ENCODE measurements at regions not wholly inside any gene's neighbourhood (a gene's known extent, or its start where the extent isn't known, plus 50 kb on each side); places are given as distances from the start of the nearest gene placed in this dataset.
"Not testable (repeated sequence)": the region's sequence is repeated elsewhere in the genome, so short reads cannot be mapped to it uniquely, and the experiment has no call there.

GRCh38 chr15:67937153-67937761 is 97.4 kb upstream of the RNU6-1 start:
- H3K4me1 Mint-ChIP-seq, result peaks cover 14% of the 10 kb centered on the region
- no peaks in the 10 kb centered on the region for H3K36me3 Mint-ChIP-seq
- H3K4me1 ChIP-seq (ENCODE audit: control insufficient read depth in 1 of 2, insufficient read depth in 2 of 2, low read length in 2 of 2), result peaks cover 4% of the 10 kb centered on the region in 2 donors
- no peak overlapping the region for H3K4me3 ChIP-seq (replicated peaks in 1 of 3; ENCODE audit: low read depth in 2 of 3, low read length in 3 of 3)
- H3K9ac ChIP-seq (ENCODE audit: insufficient read depth, low read length, poor library complexity, severe bottlenecking), result no peak overlapping the region
- no peak overlapping the region for H3K4me2 ChIP-seq (replicated peaks; ENCODE audit: extremely low read depth, low read length, poor library complexity, severe bottlenecking)
- intact Hi-C loops (cut with micrococcal nuclease), result no loop called here
- H3K27me3 Mint-ChIP-seq (ENCODE audit: low read depth in 3 of 3), result peaks cover 0 to 2% (median 0%) of the 10 kb centered on the region in 3 donors
- 100% methylated on average over 1 of the region's 3 CpGs for WGBS (ENCODE audit: insufficient coverage)
- no peaks in the 10 kb centered on the region for H4K20me1 ChIP-seq (ENCODE audit: insufficient read depth, low read length)
- H3K4me3 Mint-ChIP-seq, result no peak overlapping the region
- no peak overlapping the region for H3K27ac ChIP-seq (ENCODE audit: low read depth in 1 of 2, low read length in 2 of 2)
- no peaks in the 10 kb centered on the region for H3K9me3 ChIP-seq (replicated peaks in 1 of 2; ENCODE audit: control insufficient read depth in 1 of 2, insufficient read depth in 1 of 2, low read length in 2 of 2)
- no peaks in the 10 kb centered on the region for H3K36me3 ChIP-seq (replicated peaks in 1 of 2; ENCODE audit: control insufficient read depth in 1 of 2, insufficient read depth in 2 of 2, low read length in 2 of 2)
- no peaks in the 10 kb centered on the region for H3K27me3 ChIP-seq (ENCODE audit: control insufficient read depth in 2 of 2, insufficient read depth in 2 of 2, low read length in 2 of 2)
- TF ChIP-seq CTCF (IDR thresholded peaks at IDR 0.05), result no peak
- no peak overlapping the region for H3K27ac Mint-ChIP-seq
- no peaks in the 10 kb centered on the region for H3K79me2 ChIP-seq (ENCODE audit: insufficient read depth, low read length)
- no peak for DNase-seq
- no peak overlapping the region for H2AFZ ChIP-seq (ENCODE audit: insufficient read depth, low read depth, low read length, poor library complexity, severe bottlenecking)
- peaks cover 0 to 4% (median 0%) of the 10 kb centered on the region in 7 donors for H3K9me3 Mint-ChIP-seq

GRCh38 chr15:67939179-67939578 is 99.3 kb upstream of the RNU6-1 start:
- H3K9ac ChIP-seq (ENCODE audit: insufficient read depth, low read length, poor library complexity, severe bottlenecking); H3K9me3 ChIP-seq (replicated peaks in 1 of 2; ENCODE audit: control insufficient read depth in 1 of 2, insufficient read depth in 1 of 2, low read length in 2 of 2); H3K36me3 Mint-ChIP-seq; H3K36me3 ChIP-seq (replicated peaks in 1 of 2; ENCODE audit: control insufficient read depth in 1 of 2, insufficient read depth in 2 of 2, low read length in 2 of 2); H3K79me2 ChIP-seq (ENCODE audit: insufficient read depth, low read length); H3K27me3 ChIP-seq (ENCODE audit: control insufficient read depth in 2 of 2, insufficient read depth in 2 of 2, low read length in 2 of 2); H2AFZ ChIP-seq (ENCODE audit: insufficient read depth, low read depth, low read length, poor library complexity, severe bottlenecking); DNase-seq; H3K27ac Mint-ChIP-seq; H3K9me3 Mint-ChIP-seq; H3K4me1 ChIP-seq (ENCODE audit: control insufficient read depth in 1 of 2, insufficient read depth in 2 of 2, low read length in 2 of 2); H3K4me3 ChIP-seq (replicated peaks in 1 of 3; ENCODE audit: low read depth in 2 of 3, low read length in 3 of 3); H4K20me1 ChIP-seq (ENCODE audit: insufficient read depth, low read length); H3K4me2 ChIP-seq (replicated peaks; ENCODE audit: extremely low read depth, low read length, poor library complexity, severe bottlenecking); intact Hi-C loops (cut with micrococcal nuclease); H3K27ac ChIP-seq (ENCODE audit: low read depth in 1 of 2, low read length in 2 of 2); H3K27me3 Mint-ChIP-seq (ENCODE audit: low read depth in 3 of 3); H3K4me3 Mint-ChIP-seq: not testable (repeated sequence)
- H3K4me1 Mint-ChIP-seq, result peaks cover 11% of the 10 kb centered on the region
- WGBS (ENCODE audit: insufficient coverage), result no CpG with 5 or more reads among the region's 5 CpGs

- not testable (repeated sequence) for H3K4me1 Mint-ChIP-seq; H3K4me3 ChIP-seq (replicated peaks in 1 of 3; ENCODE audit: low read depth in 2 of 3, low read length in 3 of 3); H3K79me2 ChIP-seq (ENCODE audit: insufficient read depth, low read length); H3K4me1 ChIP-seq (ENCODE audit: control insufficient read depth in 1 of 2, insufficient read depth in 2 of 2, low read length in 2 of 2); H3K9ac ChIP-seq (ENCODE audit: insufficient read depth, low read length, poor library complexity, severe bottlenecking); H3K27me3 ChIP-seq (ENCODE audit: control insufficient read depth in 2 of 2, insufficient read depth in 2 of 2, low read length in 2 of 2); H3K9me3 Mint-ChIP-seq; DNase-seq; H3K36me3 Mint-ChIP-seq; H3K36me3 ChIP-seq (replicated peaks in 1 of 2; ENCODE audit: control insufficient read depth in 1 of 2, insufficient read depth in 2 of 2, low read length in 2 of 2); H3K27ac ChIP-seq (ENCODE audit: low read depth in 1 of 2, low read length in 2 of 2); H3K27me3 Mint-ChIP-seq (ENCODE audit: low read depth in 3 of 3); H4K20me1 ChIP-seq (ENCODE audit: insufficient read depth, low read length); H3K4me3 Mint-ChIP-seq; H3K9me3 ChIP-seq (replicated peaks in 1 of 2; ENCODE audit: control insufficient read depth in 1 of 2, insufficient read depth in 1 of 2, low read length in 2 of 2); H3K27ac Mint-ChIP-seq; H2AFZ ChIP-seq (ENCODE audit: insufficient read depth, low read depth, low read length, poor library complexity, severe bottlenecking); H3K4me2 ChIP-seq (replicated peaks; ENCODE audit: extremely low read depth, low read length, poor library complexity, severe bottlenecking)
- no CpG with 5 or more reads among the region's 5 CpGs for WGBS (ENCODE audit: insufficient coverage)
- intact Hi-C loops (cut with micrococcal nuclease), result loop anchor here in 1 of 2 donors (10.0 kb wide), 1 partner anchor 55 kb away; no protein-coding TSS in a partner anchor
These were observed 99.9 kb upstream of the RNU6-1 start for GRCh38 chr15:67939588-67940323.
